Panc1 (cell line): ENCODE measurements at regions not wholly inside any gene's neighbourhood (a gene's known extent, or its start where the extent isn't known, plus 50 kb on each side); places are given as distances from the start of the nearest gene placed in this dataset.

Experiments
- CTCF ChIP-seq: fragments of 450-650 bp; IDR thresholded peaks from 2 replicates; pipeline ENCODE4 v1.5.1; 2017; ENCODE audit warnings: mild to moderate bottlenecking
- POLR2AphosphoS5 ChIP-seq: IDR thresholded peaks from 2 replicates; pipeline ENCODE4 v1.6.1; 2012; ENCODE audit warnings: mild to moderate bottlenecking, low read depth, low read length, moderate library complexity
- SIN3A ChIP-seq: IDR thresholded peaks from 2 replicates; pipeline ENCODE4 v1.6.1; 2012; ENCODE audit warnings: low read depth, mild to moderate bottlenecking, low read length, moderate library complexity, borderline replicate concordance; ENCODE audit not compliant: insufficient read depth

- TF ChIP-seq CTCF (no peak), POLR2AphosphoS5 (no peak), SIN3A (no peak)
Observed at GRCh38 chr9:82487935-82488312, 499.4 kb downstream of the SPATA31D1 start.
